ENCODE measurements at regions not wholly inside any gene's neighbourhood (a gene's known extent, or its start where the extent isn't known, plus 50 kb on each side); places are given as distances from the start of the nearest gene placed in this dataset.

DNA sequence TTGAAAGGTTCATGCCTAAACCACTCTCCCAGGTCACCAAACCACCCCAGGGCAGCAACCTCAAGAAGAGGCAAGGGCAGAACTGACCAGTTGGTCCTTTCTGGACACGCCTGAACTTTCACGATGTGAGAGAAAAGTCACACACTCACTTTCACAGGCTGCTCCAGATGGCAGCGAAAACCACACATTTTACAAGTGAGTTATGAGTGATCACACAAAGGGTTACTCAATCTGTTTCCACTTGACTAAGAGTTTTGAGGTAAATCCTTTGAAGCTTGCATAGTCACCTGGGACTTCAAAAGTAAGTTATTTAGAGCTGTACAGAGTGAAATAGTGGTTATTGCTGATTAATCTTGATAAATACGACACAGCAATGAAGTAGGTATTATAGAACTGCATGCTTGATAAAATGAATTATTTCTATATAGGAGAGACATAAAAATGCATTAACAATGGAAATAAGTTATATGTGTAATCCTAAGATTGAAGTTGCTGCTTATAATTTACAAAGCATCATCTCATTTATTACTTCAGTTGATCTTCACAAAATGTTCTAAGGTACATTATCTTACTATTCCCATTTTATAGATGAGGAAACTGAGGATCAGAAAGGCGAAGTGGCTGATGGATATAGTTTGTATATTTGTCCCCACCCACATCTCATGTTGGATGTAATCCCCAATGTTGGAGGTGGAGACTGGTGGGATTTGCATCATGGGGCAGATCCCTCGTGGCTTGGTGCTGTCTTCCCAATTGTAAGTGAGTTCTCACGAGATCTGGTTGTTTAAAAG lies 103.0 kb upstream of the KLF3 start:
- DNase-seq (ENCODE audit: low spot score): no peak

DNA sequence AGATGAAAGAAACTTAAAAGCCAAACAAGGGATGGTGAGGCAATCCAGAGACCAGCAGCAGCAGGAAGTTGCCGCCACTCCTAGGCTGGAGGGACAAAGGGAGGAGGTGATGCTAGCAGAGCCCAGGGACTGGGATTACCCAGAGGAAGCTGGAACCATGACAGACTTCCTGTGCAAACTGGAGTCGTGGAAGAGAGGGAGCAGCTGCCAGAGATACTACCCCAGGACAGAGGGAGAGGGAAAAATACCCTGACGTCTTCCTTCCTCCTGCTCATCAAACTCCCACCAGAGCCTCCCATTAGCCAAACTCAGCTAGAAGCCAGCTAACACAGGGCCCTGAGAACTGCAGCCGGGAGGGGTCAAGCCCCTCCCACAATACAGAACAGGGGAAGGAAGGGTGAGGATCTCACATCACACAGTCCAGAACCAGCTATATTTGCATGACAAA lies 101.2 kb upstream of the KLF3 start:
- DNase-seq (ENCODE audit: low spot score): no peak

GRCh38 chr4:38563707-38564495 lies 100.1 kb upstream of the KLF3 start:
- no peak for DNase-seq (ENCODE audit: low spot score)

GRCh38 chr4:38565271-38566199 lies 98.5 kb upstream of the KLF3 start:
- DNase-seq (ENCODE audit: low spot score): peak; percentile 23

GRCh38 chr4:38566806-38567398 lies 97.1 kb upstream of the KLF3 start:
- no peak for DNase-seq (ENCODE audit: low spot score)

DNA sequence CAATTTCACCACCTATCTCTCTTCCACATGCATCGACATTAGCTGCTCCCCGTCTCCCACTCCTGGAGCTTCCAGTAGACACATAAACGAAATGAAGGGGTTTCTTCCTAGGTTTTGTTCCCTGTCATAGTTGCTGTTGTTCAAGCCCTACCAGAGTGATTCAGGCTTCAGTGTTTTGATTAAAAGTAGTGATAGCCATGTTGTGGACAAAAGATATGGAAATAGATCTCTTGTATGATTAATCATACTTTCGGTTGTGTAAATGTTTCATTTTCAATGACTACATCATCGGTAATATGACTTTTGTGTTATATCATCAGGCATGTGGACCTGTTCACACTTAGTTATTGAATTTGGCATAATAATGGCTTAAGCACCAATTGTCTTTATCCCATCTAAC lies 96.5 kb upstream of the KLF3 start:
- DNase-seq (ENCODE audit: low spot score): no peak

GRCh38 chr4:38568768-38569167 lies 95.2 kb upstream of the KLF3 start:
- no peak for DNase-seq (ENCODE audit: low spot score)

- peak; percentile 61 for DNase-seq (ENCODE audit: low spot score)
Measured at GRCh38 chr4:38570647-38571276, 93.2 kb upstream of the KLF3 start.

- no peak for DNase-seq (ENCODE audit: low spot score)
Measured at GRCh38 chr4:38572793-38573192, 91.2 kb upstream of the KLF3 start.

- no peak for DNase-seq (ENCODE audit: low spot score)
Measured at GRCh38 chr4:38574559-38575333, 89.3 kb upstream of the KLF3 start.

GRCh38 chr4:38576767-38577166 lies 87.2 kb upstream of the KLF3 start:
- DNase-seq (ENCODE audit: low spot score): no peak

DNA sequence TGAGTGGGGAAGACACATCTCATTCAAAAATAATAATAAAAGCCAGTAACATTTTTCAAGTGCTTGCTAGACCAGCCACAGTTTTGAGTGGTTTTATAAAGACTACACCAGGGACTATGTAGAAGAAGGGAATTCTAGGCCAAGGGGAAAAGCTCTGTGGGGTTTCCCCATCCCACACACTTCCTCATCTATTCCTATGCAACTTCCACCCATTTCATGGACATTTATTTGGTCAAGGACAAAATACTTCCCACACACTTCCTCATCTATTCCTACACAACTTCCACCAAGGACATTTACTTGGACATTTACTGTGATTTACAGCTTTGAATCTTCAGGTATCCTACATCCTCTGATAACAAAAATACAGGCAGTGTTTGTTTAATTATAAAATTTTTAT lies 86.5 kb upstream of the KLF3 start:
- DNase-seq (ENCODE audit: low spot score): no peak

DNA sequence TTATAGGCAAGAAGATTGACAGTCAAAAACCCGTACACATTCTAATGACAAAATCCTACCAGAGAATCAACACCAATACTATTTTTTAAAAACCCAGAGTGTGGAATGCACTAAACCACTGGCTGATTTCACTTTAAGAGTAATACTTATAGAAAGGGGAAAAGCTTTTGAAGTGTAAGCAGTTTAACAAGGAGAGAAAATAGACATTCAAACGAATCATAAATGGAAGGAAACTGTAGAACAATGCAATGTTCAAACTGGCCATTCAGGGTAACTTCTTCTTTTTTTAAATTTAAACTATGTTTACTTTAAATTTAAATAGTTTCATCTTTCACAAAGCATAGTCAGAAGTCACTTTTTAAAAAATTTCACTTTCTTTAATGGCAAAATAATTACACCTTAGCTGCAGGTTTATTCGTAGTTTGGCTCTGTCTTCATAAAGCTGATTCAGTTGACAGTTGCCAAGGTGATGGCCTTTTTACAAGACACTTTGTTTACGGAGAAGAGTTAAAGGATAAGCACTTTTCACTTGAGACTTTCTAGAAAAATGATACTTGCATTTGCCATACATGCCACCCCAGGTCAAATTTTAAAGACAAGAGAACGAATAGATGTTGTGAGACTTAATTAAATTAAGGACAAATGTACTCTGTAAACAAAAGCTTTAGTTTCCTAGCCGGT lies 82.4 kb upstream of the KLF3 start:
- DNase-seq (ENCODE audit: low spot score): no peak

- no peak for DNase-seq (ENCODE audit: low spot score)
Measured at GRCh38 chr4:38582445-38582844, 81.6 kb upstream of the KLF3 start.

- no peak for DNase-seq (ENCODE audit: low spot score)
Measured at GRCh38 chr4:38582889-38583470, 81.0 kb upstream of the KLF3 start.

- no peak for DNase-seq (ENCODE audit: low spot score)
Measured at GRCh38 chr4:38585871-38586270, 78.1 kb upstream of the KLF3 start.

GRCh38 chr4:38587106-38587505 lies 76.9 kb upstream of the KLF3 start:
- no peak for DNase-seq (ENCODE audit: low spot score)

DNA sequence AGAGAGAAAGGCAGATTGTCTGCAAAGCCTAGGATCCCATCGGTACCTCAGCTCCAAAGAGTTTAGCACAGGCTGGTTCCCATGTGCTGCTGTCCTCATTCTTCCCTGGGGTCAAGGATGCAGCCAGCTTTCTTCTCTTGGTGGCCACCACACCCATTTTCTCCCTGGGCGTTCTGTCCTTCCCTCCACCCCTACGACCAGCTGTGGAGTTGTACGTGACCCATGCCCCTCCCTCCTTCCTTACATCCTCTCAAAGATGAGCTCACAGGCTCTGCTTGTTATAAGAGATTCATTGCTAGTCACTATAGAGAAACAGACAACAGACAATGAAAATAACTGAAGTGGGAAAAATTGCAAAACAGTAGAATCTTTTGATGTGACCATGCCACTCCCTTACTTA lies 74.0 kb upstream of the KLF3 start:
- no peak for DNase-seq (ENCODE audit: low spot score)

DNA sequence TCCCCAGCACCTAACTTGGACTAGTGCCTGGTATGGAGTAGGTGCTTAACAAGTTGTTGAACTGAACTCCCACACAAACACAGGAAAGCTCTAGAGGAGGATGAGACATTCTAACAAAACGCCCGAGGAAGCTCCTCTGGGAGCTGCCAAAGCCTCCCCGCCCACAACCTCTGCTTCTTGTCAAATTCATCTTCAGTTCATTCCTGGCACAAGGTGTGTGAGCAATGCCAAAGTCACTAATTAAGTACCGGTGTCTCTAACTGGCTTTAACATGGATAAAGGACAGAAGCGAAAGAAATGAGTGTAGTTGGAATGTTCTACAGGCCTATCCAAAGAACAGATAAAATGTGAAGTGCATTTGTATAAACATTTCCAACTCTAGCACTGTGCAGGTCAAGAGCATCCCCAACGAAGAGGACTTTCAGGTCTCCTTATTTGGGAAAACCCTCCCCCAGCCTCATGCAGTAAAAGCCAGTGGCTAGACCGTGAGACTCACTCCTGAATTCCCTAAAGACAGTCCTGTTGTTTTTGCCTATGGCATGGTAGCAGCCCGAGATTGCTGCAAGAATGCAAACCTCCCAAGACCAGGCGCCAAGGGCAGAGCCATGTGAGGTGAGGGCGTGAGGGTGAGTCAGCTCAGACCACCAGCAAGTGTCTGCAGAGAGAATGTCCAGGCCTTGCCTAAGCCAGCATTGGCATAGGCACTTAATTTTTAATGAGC lies 72.2 kb upstream of the KLF3 start:
- no peak for DNase-seq (ENCODE audit: low spot score)

Measured in LoVo (cell line).